Lung (tissue), 11 donors: ENCODE measurements at regions not wholly inside any gene's neighbourhood (a gene's known extent, or its start where the extent isn't known, plus 50 kb on each side); places are given as distances from the start of the nearest gene placed in this dataset.

Experiments
- ATAC-seq: fragments of 200-7000 bp; cut with Tn5 transposase; one replicate; pipeline ENCODE4 v1.9.1; 2020; ENCODE audit warnings: moderate number of reproducible peaks; ENCODE audit not compliant: insufficient read depth, low FRiP score
- DNase-seq, 3 donors: peaks; one replicate each; pipeline ENCODE4 v3.0.0-alpha.2; 2013 to 2017
- H3K27ac ChIP-seq, 2 donors: one replicate each; pipeline ENCODE4 v1.5.1; 2013; ENCODE audit warnings: mild to moderate bottlenecking in 2 of 2, moderate library complexity in 2 of 2, control low read depth in 1 of 2, inconsistent platforms in 1 of 2, low read depth in 1 of 2, low read length in 1 of 2
- H3K27me3 ChIP-seq, 3 donors: one replicate each; pipeline ENCODE4 v1.5.1; 2013; ENCODE audit warnings: low read length in 2 of 3; ENCODE audit not compliant: control insufficient read depth in 3 of 3, insufficient read depth in 3 of 3
- H3K36me3 ChIP-seq, 4 donors: one replicate each; pipeline ENCODE4 v1.5.1; 2013; ENCODE audit warnings: low read length in 4 of 4, mild to moderate bottlenecking in 1 of 4, moderate library complexity in 1 of 4; ENCODE audit not compliant: control insufficient read depth in 4 of 4, insufficient read depth in 4 of 4
- H3K4me1 ChIP-seq, 5 donors: one replicate each; pipeline ENCODE4 v1.5.1; 2013; ENCODE audit warnings: low read length in 5 of 5, mild to moderate bottlenecking in 2 of 5, moderate library complexity in 1 of 5; ENCODE audit not compliant: control insufficient read depth in 5 of 5, insufficient read depth in 5 of 5
- H3K4me3 ChIP-seq: one replicate; pipeline ENCODE4 v1.5.1; 2013; ENCODE audit warnings: mild to moderate bottlenecking, control low read depth, moderate library complexity
- H3K9ac ChIP-seq, 2 donors: one replicate each; pipeline ENCODE4 v1.5.1; 2013; ENCODE audit warnings: low read length in 2 of 2, control low read depth in 1 of 2; ENCODE audit not compliant: insufficient read depth in 1 of 2
- H3K9me3 ChIP-seq, 4 donors: one replicate each; pipeline ENCODE4 v1.5.1; 2013; ENCODE audit warnings: low read length in 3 of 4, mild to moderate bottlenecking in 1 of 4, moderate library complexity in 1 of 4; ENCODE audit not compliant: control insufficient read depth in 4 of 4, insufficient read depth in 3 of 4
- WGBS, 2 donors: extraction: QIAGEN DNeasy Blood & Tissue Kit; methylation state at CpG; one replicate each; pipeline ENCODE4 v1.1.7; 2013; 5-methylcytosine and 5-hydroxymethylcytosine counted together
- TF ChIP-seq, protein P1 (sequence below): IDR thresholded peaks from 2 replicates; pipeline ENCODE4 v1.5.1; 2012; ENCODE audit warnings: mild to moderate bottlenecking; ENCODE audit errors: control extremely low read depth, extremely low read depth
- donor health status: control.
- donor health status: control.
- donor health status: Bipolar disorder and iron deficiency.
- donor health status: healthy.
- donor health status: DM: yes; HTN: yes; CAD: no.

DNA sequence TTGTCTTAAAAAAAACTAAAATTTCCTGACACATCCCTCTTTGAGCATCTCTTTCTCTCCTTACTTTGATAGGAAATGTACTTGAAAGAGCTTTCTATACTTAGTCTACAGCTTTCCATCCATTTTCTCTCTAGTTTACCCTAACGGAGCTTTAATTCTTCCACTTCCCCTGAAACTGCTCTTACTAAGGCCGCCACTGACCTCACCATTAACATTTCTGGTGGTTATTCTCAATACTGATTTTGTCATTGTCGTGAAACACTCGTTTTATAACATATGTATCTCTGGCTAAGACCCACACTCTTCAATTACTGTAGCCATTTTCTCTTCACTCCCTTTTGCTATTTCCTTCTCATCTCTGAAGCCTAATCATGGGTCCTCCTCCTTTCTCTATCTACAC lies 262.0 kb upstream of the FERD3L start:
- Histone ChIP-seq H3K4me1 (peaks cover 0 to 5% (median 0%) of the 10 kb centered on the region in 5 donors), H3K27ac (no peak overlapping the region), H3K9me3 (no peaks in the 10 kb centered on the region), H3K4me3 (no peak overlapping the region), H3K36me3 (no peaks in the 10 kb centered on the region), H3K9ac (no peak overlapping the region), H3K27me3 (no peaks in the 10 kb centered on the region)
- DNase-seq = no peak
- 59 to 80% methylated on average over 4 of the region's 4 CpGs for WGBS, 2 donors
- no peak for ATAC-seq
- TF ChIP-seq, protein P1, sequence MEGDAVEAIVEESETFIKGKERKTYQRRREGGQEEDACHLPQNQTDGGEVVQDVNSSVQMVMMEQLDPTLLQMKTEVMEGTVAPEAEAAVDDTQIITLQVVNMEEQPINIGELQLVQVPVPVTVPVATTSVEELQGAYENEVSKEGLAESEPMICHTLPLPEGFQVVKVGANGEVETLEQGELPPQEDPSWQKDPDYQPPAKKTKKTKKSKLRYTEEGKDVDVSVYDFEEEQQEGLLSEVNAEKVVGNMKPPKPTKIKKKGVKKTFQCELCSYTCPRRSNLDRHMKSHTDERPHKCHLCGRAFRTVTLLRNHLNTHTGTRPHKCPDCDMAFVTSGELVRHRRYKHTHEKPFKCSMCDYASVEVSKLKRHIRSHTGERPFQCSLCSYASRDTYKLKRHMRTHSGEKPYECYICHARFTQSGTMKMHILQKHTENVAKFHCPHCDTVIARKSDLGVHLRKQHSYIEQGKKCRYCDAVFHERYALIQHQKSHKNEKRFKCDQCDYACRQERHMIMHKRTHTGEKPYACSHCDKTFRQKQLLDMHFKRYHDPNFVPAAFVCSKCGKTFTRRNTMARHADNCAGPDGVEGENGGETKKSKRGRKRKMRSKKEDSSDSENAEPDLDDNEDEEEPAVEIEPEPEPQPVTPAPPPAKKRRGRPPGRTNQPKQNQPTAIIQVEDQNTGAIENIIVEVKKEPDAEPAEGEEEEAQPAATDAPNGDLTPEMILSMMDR = no peak

DNA sequence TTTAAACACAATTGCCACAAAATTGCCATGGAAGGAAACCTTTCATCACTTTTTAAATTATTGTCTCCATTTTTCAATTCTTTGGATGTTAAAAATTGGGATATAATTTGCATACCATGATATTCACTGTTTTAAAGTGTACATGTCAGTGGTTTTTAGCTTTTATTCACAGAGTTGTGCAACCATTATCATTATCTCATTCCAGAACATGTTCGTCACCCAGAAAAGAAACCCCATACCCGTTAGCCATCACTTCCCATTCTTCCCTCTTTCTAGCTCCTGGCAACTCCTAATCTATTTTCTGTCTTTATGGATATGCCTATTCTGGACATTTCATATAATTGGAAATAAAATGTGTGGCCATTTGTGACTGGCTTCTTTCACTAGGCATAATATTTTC lies 260.3 kb upstream of the FERD3L start:
- 36 to 59% methylated on average over 2 of the region's 2 CpGs for WGBS, 2 donors
- Histone ChIP-seq H3K9me3 (no peaks in the 10 kb centered on the region), H3K27me3 (no peaks in the 10 kb centered on the region), H3K4me1 (peaks cover 0 to 5% (median 0%) of the 10 kb centered on the region in 5 donors), H3K4me3 (no peak overlapping the region), H3K36me3 (no peaks in the 10 kb centered on the region), H3K9ac (no peak overlapping the region), H3K27ac (no peak overlapping the region)
- TF ChIP-seq, protein P1 = no peak
- DNase-seq (no peak), ATAC-seq (no peak)

DNA sequence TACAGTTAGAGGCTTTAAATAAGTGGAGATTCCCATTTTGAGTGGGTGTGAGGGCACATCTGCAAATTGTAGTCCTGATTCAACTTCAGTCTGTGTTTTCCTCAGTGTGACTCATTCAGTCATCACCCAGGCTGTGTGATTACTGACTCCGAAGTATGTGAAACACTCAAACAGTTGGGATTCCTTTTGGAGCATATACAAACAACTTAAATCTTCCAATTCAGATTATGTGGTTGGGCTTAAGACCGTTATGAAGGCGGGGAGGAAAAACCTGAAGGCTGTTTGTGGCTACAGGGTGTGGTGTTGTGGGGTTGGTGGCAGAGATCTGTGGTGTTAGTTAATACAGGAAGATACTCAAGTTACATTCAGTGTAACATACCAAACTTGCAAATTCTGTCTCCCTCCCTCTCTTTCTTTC lies 259.7 kb upstream of the FERD3L start:
- Histone ChIP-seq H3K9ac (no peak overlapping the region), H3K9me3 (no peaks in the 10 kb centered on the region), H3K4me3 (no peak overlapping the region), H3K4me1 (no peaks in the 10 kb centered on the region), H3K27me3 (no peaks in the 10 kb centered on the region), H3K36me3 (no peaks in the 10 kb centered on the region), H3K27ac (no peak overlapping the region)
- TF ChIP-seq, protein P1 = no peak
- ATAC-seq = no peak
- WGBS, 2 donors = 16 to 27% methylated on average over 3 of the region's 3 CpGs
- peak in 1 of 3 donors; percentile 10 for DNase-seq

DNA sequence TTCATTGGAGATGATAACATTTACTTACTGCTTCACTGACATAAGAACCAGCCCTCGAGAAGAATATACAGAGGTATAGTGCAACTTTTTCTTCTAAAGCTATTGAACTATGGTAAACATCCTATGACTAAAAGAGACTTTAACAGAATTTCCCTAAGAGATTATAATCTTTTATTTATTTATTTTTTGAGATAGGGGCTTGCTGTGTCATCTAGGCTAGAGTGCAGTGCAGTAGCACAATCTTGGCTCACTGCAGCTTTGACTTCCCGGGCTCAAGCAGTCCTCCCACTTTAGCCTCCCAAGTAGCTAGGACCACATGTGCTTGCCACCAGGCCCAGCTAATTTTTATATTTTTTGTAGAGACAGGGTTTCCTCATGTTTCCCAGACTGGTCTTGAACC lies 258.5 kb upstream of the FERD3L start:
- TF ChIP-seq, protein P1 = no peak
- no peaks in the 10 kb centered on the region for H3K4me1 ChIP-seq
- H3K36me3 ChIP-seq = no peaks in the 10 kb centered on the region
- no peak overlapping the region for H3K4me3 ChIP-seq
- DNase-seq = no peak
- no peak for ATAC-seq
- H3K27ac ChIP-seq = no peak overlapping the region
- no peaks in the 10 kb centered on the region for H3K9me3 ChIP-seq
- no peaks in the 10 kb centered on the region for H3K27me3 ChIP-seq
- WGBS, 2 donors = 91 to 94% methylated on average over 2 of the region's 2 CpGs
- H3K9ac ChIP-seq = no peak overlapping the region
